ENCODE measurements at regions not wholly inside any gene's neighbourhood (a gene's known extent, or its start where the extent isn't known, plus 50 kb on each side); places are given as distances from the start of the nearest gene placed in this dataset.

GRCh38 chr6:76165471-76166221 is 93.2 kb upstream of the IMPG1 start:
- TF ChIP-seq EZH2 (IDR thresholded peaks at IDR 0.05; ENCODE audit: borderline replicate concordance, low read depth, low read length, severe bottlenecking) (no peak), CTCF (IDR thresholded peaks at IDR 0.05; ENCODE audit: extremely low read depth in 1 of 2, insufficient read depth in 1 of 2, low read depth in 1 of 2, low read length in 2 of 2) (no peak), GATA2 (IDR thresholded peaks at IDR 0.05; ENCODE audit: insufficient read depth, insufficient read length, low read depth, low read length) (no peak), MYC (IDR thresholded peaks at IDR 0.05; ENCODE audit: low read depth, low read length) (no peak)

Measured in endothelial cell of umbilical vein (primary cell).